WERI-Rb-1 (cell line): ENCODE measurements at regions not wholly inside any gene's neighbourhood (a gene's known extent, or its start where the extent isn't known, plus 50 kb on each side); places are given as distances from the start of the nearest gene placed in this dataset.

Experiments
- DNase-seq: peaks from one replicate; pipeline ENCODE4 v3.0.0-alpha.2; 2020
- H3K27ac ChIP-seq: fragments of 250-450 bp; sonication (Bioruptor Pico); 2 replicates; pipeline ENCODE4 v1.5.1; 2020; ENCODE audit warnings: mild to moderate bottlenecking, moderate library complexity
- H3K27me3 ChIP-seq: fragments of 250-450 bp; sonication (Bioruptor Pico); 2 replicates; pipeline ENCODE4 v1.5.1; 2021; ENCODE audit warnings: mild to moderate bottlenecking, low read depth, moderate library complexity; ENCODE audit not compliant: insufficient read depth, severe bottlenecking
- H3K36me3 ChIP-seq: fragments of 250-450 bp; sonication (Bioruptor Pico); 2 replicates; pipeline ENCODE4 v1.5.1; 2020; ENCODE audit warnings: mild to moderate bottlenecking, moderate library complexity
- H3K4me3 ChIP-seq: 2 replicates; pipeline ENCODE4 v1.5.1; 2011; ENCODE audit warnings: low read depth, mild to moderate bottlenecking, control low read depth, low read length
- H3K9me3 ChIP-seq: fragments of 250-450 bp; sonication (Bioruptor Pico); 2 replicates; pipeline ENCODE4 v1.5.1; 2021; ENCODE audit warnings: mild to moderate bottlenecking, moderate library complexity; ENCODE audit not compliant: severe bottlenecking
- CTCF ChIP-seq: IDR thresholded peaks from 2 replicates; pipeline ENCODE4 v1.5.1; 2011; ENCODE audit warnings: low read depth, mild to moderate bottlenecking, control low read depth, inconsistent platforms, low read length

DNA sequence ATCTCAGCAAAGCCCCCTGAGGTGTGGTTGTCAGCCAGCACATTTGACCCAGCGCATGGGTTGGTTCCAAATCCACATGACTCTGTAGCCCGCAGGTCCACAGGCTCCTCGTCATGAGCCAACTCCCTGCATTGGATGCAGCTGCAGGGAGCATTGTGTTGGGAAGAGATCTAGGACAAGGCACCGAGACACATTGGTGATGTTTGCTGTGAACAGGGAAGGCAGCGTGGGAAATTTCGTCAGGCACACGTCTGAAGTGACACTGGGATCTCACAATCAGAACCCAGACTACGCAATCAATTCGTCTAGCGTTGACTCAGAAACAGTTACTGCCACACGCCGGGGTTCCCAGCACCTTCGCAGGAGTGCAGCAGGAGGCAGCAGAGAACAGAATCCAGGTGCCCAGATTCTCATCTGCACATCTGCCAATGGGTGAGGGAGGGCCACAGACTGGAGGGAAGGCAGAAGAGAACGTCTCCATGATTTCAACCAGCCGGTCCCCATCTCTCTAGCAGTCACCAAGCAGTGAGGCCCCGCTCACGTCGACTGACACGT lies 177.0 kb downstream of the TTLL2 start:
- no peaks in the 10 kb centered on the region for H3K27me3 ChIP-seq
- H3K36me3 ChIP-seq = no peaks in the 10 kb centered on the region
- no peaks in the 10 kb centered on the region for H3K9me3 ChIP-seq
- peak; percentile 55 for TF ChIP-seq CTCF
- no peak overlapping the region for H3K27ac ChIP-seq
- no peak overlapping the region for H3K4me3 ChIP-seq
- peak; percentile 41 for DNase-seq

- H3K4me3 ChIP-seq = no peak overlapping the region
- no peak for TF ChIP-seq CTCF
- H3K36me3 ChIP-seq = no peaks in the 10 kb centered on the region
- H3K27ac ChIP-seq = no peak overlapping the region
- H3K9me3 ChIP-seq = no peaks in the 10 kb centered on the region
- no peak for DNase-seq
- H3K27me3 ChIP-seq = no peaks in the 10 kb centered on the region
These were observed 177.6 kb downstream of the TTLL2 start for GRCh38 chr6:167502471-167502870.

- TF ChIP-seq CTCF = no peak
- no peak for DNase-seq
These were observed 179.6 kb downstream of the TTLL2 start for GRCh38 chr6:167504385-167504961.

GRCh38 chr6:167505199-167505598 lies 180.3 kb downstream of the TTLL2 start:
- H3K27ac ChIP-seq = no peak overlapping the region
- TF ChIP-seq CTCF = no peak
- no peaks in the 10 kb centered on the region for H3K27me3 ChIP-seq
- no peak overlapping the region for H3K4me3 ChIP-seq
- no peaks in the 10 kb centered on the region for H3K36me3 ChIP-seq
- DNase-seq = no peak
- no peaks in the 10 kb centered on the region for H3K9me3 ChIP-seq

More at GRCh38 chr6:167504385-167504961, 179.6 kb downstream of the TTLL2 start:
- no peaks in the 10 kb centered on the region for H3K36me3 ChIP-seq
- no peak overlapping the region for H3K27ac ChIP-seq
- H3K4me3 ChIP-seq = no peak overlapping the region
- no peaks in the 10 kb centered on the region for H3K27me3 ChIP-seq
- H3K9me3 ChIP-seq = no peaks in the 10 kb centered on the region

GRCh38 chr6:167505782-167506181 lies 180.9 kb downstream of the TTLL2 start:
- no peak for TF ChIP-seq CTCF

More at GRCh38 chr6:167505782-167506181, 180.9 kb downstream of the TTLL2 start:
- no peak for DNase-seq
- Histone ChIP-seq H3K36me3 (no peaks in the 10 kb centered on the region), H3K27me3 (no peaks in the 10 kb centered on the region), H3K27ac (no peak overlapping the region), H3K4me3 (no peak overlapping the region), H3K9me3 (no peaks in the 10 kb centered on the region)
